NCI-H446 (cell line): ENCODE measurements at regions not wholly inside any gene's neighbourhood (a gene's known extent, or its start where the extent isn't known, plus 50 kb on each side); places are given as distances from the start of the nearest gene placed in this dataset.

Experiments used
- DNase-seq, 2 experiments: peaks; one replicate each; lab custom pipeline; 2025; lab: John Stamatoyannopoulos, UW

GRCh38 chr4:63814171-63814964 lies 594.9 kb downstream of the TECRL start:
- DNase-seq, result no peak

DNA sequence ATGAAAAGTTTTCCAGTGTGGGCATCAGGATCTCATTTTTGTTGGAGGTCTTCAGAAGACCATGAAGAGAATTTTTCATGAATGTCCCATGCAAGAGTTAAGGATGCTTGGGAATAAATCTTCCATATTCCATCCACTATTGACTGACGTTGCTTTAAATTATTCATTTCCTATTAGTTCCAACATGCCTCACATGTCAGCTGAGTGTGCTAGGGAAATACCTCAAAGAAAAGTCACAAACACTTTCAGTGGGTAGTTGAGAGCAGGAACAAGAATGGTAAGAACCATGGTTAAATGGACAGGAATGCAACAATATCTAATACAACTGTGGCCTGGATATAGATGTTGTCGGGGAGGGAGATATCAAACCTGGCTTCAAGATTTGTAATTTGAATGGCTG lies 610.1 kb downstream of the TECRL start:
- DNase-seq, result no peak

GRCh38 chr4:63795301-63795700 lies 613.9 kb downstream of the TECRL start:
- no peak for DNase-seq

DNA sequence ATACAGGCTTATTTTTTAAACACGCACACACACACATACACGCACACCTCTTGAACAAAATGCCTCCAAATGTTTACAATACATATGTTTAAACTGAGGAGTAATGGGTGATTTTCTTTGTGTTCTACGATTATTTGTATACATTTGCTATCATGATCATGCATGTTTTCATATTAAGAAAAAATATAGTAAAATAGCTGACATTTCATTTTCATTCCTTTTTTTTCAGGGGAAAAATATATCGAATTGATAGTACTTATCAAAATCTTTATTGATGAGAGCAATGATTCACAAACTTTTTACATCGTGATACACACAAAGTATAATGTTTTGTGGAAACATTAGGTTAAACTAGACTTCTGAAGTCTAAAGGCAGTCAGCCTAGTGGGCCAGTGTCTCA lies 618.9 kb downstream of the TECRL start:
- DNase-seq, result no peak

GRCh38 chr4:63788271-63788670 lies 621.0 kb downstream of the TECRL start:
- DNase-seq, result no peak

DNA sequence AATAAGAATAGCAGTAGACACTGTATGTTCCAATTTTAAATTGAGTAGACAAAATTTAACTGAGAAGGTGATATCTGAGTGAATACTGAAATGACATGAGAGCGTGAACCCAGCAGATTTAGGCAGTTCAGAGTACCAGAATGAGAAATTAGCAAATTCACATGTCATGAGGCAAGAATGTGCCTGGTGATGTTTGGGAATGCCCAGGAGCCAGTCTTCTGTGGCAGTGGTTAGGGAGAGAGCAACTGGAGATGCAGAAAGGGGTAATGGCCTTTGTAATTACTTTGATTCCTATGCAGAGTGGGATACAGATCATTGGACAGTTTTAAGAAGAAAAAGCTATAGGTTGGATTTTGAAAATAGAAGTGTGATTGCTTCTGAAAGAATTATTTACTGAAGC lies 621.9 kb downstream of the TECRL start:
- peak in 1 of 2 experiments; percentile 6 for DNase-seq

DNA sequence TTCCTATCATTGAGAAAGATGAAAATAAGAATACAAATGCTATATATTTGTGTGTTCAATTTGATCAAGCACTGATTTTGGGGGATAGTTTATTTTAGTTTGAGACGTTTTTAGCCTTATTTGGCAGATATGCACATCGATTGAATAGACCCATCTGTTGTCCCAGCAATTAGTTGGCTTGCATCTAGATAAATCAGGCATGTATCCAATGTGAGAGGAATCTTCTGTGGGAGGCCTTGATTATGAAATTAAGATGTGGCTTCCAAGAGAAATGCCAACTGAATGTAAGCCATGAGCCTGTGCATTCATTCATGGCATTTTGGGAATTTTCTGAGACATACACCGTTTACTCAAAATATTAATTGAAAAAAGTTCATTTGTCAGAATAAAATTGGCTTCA lies 623.1 kb downstream of the TECRL start:
- peak; percentile 79 to 94 for DNase-seq

DNA sequence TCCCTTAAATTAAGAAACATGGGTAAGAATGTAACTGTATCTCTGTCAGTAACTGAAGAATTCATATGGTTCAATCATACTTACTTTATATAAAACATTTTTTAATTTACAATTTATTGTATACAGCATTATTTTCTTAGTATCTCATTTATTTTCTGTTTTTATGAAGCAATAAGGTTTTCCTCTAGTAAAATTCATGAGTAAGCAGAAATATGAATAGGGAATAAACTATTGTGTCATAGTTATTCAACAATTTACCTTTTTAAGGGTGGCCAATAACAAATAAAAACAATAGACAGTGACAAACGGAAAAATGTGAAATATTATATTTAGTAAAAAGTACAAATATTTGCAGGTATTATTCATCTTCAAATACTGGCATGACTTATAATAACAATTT lies 624.4 kb downstream of the TECRL start:
- no peak for DNase-seq

GRCh38 chr4:63777601-63778000 lies 631.6 kb downstream of the TECRL start:
- no peak for DNase-seq

DNA sequence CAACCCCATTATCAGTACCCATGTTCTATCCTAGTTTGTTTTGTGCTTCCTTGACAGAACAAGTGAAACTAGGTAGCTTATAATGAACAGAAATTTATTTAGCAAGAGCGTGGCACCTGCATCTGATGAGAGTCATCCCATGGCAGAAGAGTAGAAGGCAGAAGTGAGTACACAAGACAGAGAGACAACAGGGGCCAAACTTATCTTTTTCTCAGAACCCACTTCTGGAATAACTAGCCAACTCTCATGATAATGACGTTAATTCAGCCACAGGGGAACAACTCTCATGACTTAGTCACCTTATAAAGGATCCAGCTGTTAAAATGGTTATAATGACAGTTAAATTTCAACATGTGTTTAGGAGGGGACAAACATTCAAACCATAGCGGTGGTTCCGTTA lies 644.9 kb downstream of the TECRL start:
- no peak for DNase-seq

DNA sequence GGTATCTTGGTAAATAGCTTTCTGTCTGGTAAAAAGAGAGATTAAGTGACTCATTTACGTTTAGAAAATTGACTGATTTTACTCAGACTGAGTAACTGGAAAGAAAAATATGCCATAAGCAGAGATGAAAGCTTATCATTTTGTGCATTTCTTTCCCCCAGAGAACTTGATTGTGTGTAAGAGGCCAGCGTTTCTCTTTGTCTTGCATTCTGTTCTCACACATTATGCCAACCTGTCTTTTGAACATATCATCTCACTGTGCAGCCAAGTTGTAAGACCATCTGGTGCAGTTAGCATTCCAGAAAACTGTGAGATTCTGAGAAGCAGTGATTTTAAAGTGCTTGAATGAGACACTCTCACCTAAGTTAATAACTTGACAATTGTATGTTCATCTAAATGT lies 651.3 kb downstream of the TECRL start:
- peak in 1 of 2 experiments; percentile 67 for DNase-seq

- no peak for DNase-seq
These were observed 666.4 kb downstream of the TECRL start for GRCh38 chr4:63742882-63743281.

- DNase-seq, result no peak
These were observed 679.7 kb downstream of the TECRL start for GRCh38 chr4:63729519-63729918.

DNA sequence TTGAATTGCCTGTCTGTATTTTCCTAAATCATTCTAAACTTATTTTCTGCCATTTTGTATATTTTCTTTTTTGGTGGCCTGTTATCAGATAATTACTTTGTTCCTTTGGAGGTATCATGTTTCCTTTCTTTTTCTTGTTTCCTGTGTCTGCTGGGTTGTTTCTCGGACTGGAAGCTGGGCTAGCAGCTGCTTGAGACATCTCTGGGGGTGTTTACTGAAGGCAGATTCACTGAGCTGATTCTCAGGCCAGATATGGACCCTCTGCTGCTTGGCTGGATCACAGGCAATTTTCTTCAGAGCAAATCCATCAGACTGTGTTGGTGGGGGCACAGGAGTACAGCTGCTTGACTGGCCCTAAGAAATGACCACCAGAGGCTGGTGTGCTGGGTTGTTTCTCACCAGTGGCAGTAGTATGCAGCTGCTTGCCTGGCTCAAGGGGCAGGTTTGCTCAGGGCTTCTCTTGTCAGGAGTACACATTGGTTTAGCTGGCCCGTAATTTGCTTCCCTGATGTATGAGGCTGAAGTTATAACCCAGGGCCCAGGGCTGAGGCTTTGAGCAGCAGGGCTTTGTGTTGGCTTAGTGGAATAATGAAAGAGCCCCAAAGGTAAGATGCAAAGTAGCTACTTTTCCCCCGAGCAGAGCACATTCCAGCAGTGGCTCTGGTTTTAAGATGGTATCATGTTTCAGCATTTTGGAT lies 680.6 kb downstream of the TECRL start:
- DNase-seq, result no peak

- peak; percentile 16 to 25 for DNase-seq
These were observed 691.9 kb downstream of the TECRL start for GRCh38 chr4:63717384-63717783.

DNA sequence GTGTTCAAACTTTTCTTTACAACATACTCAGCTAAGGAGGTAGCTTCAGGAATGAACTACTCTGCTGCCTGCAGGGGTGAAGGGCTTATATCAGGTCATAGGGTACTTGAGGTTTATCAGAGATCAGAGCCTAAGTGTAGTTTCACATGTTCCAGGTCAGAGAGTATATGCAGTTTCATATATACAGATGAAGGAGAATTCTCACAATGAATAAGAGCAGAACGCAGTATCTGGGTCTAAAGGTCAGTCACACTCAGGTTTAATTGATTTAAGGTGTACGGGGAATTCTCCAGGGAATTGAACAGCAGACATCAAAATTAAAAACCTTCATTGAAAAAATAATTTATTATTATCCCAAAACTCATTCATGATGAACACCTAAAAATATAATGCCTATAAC lies 700.6 kb downstream of the TECRL start:
- DNase-seq, result no peak

DNA sequence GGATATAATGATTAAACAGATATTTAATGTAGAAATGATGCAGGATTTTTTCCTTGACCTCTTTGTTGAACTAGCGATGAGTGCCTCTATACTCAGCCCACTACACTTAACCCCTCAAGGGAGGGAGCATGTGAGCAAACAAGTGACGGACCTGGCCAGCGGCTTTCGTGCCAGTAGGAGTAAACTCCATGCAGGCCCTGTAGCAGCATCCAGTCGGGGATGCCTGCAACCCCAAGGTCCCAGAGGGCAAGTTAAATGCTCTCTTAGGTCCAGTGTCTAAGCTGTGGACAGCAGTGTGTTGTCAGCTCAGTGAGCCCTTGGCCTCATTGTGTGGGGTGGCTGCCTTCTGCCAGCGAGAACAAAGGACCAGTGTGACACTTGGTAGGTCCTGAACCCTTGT lies 708.7 kb downstream of the TECRL start:
- no peak for DNase-seq

GRCh38 chr4:63693321-63693720 lies 715.9 kb downstream of the TECRL start:
- DNase-seq, result no peak

DNA sequence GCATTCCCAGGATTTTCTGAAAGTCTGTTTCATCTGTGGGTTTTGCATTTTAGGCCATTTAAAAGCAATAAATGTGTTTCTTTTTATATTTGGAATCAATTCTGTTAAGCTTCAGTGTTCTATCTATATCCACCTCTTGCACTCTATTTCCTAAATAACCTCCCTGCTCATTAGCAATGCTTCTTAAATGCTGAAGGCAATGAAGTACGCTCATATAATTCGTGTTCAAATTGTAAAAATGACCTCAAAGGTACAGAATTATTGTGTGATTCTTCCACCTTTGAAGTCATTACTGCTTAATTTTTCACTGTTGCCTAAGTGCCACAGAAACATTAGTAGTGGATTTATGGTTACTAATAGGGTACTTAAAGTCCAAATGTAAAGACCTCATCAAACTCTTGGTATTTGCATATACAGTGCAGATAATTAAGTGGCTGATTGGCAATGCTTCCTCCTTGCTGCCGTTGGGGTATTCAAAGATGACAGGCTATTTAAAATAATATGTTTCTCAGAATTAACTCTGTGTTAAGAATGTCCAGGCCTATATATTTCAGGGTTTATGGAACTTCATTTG lies 730.8 kb downstream of the TECRL start:
- no peak for DNase-seq

DNA sequence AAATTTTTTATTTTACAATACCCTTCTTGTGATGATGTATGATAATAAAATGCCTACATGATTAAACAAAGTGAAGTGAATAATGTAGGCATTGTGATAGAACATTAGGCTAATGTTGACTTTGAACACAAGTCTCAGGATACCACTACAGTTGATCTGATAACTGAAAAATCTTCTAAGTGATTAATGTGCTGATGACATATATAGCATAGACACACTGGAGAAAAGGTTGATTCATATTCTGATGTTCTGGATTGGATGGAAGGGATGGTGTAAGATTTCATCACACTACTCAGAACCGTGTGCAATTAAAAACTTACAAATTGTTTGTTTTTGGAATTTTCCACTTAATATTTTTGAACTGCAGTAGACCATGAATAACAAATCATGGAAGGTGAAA lies 738.5 kb downstream of the TECRL start:
- DNase-seq, result no peak

GRCh38 chr4:63663870-63664269 lies 745.4 kb downstream of the TECRL start:
- no peak for DNase-seq

DNA sequence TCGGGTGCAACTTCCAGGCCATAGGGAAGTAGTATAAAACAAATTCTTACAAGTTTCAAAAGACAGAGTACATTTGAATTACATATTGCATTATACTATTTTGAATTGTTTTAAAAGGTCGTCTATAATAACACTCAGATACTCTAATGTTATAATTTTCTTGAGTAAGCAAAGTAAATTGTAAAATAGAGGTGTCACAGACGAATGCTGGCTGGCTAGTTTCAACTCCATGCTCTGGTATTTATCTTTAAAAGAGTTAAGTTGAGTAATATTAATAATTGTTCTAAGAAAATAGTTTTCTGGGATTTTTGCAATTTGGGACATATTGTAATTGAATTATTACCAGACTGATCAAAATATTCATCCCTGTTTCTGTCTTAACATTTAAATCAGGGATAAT lies 764.9 kb downstream of the TECRL start:
- DNase-seq, result no peak

DNA sequence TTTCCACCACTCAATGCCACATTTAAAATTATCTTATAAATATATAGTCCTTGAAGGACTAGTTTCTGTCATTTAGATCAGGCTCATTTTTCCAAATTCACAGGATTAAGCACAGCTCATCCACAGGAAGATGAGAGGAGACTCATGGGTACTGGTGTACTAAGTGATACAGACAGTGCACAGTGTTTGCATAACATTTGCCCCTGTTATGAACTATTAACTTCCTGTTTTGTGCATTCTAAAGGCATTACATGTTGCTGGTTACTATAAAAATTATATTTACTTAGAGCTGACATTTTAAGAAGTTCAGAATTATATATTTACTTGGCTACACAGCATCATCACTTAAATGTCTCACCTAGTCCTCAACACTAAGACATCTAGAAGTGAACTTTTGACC lies 772.0 kb downstream of the TECRL start:
- DNase-seq, result no peak
